ENCODE measurements at regions not wholly inside any gene's neighbourhood (a gene's known extent, or its start where the extent isn't known, plus 50 kb on each side); places are given as distances from the start of the nearest gene placed in this dataset.
A peak's percentile ranks its signal among the peaks of the same experiment; 100 is the strongest.

DNA sequence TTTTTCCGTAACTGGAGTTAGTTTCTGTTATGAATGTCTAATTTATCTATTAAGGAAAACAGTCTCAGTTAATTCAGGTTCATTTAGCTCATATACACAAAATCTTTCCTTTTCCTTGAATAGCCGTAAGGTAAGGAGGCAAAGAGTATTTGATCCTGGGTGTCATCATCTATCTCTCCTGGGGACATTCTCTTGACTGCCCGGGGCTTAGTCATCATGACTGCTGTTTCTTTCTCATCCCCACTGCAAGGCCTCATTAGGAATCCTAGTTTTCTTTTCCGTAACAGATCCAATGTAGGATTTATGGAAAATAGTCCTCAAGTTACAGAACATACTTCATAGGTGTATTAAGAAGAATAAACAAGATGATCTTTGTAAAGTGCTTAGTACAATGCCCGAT, 134.9 kb upstream of the CHD1 start:
- TF ChIP-seq ZFX (IDR thresholded peaks at IDR 0.05): no peak
- TF ChIP-seq, protein P1, sequence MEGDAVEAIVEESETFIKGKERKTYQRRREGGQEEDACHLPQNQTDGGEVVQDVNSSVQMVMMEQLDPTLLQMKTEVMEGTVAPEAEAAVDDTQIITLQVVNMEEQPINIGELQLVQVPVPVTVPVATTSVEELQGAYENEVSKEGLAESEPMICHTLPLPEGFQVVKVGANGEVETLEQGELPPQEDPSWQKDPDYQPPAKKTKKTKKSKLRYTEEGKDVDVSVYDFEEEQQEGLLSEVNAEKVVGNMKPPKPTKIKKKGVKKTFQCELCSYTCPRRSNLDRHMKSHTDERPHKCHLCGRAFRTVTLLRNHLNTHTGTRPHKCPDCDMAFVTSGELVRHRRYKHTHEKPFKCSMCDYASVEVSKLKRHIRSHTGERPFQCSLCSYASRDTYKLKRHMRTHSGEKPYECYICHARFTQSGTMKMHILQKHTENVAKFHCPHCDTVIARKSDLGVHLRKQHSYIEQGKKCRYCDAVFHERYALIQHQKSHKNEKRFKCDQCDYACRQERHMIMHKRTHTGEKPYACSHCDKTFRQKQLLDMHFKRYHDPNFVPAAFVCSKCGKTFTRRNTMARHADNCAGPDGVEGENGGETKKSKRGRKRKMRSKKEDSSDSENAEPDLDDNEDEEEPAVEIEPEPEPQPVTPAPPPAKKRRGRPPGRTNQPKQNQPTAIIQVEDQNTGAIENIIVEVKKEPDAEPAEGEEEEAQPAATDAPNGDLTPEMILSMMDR (conservative IDR thresholded peaks at IDR 0.05): no peak
- H3K27ac ChIP-seq: no peak overlapping the region

DNA sequence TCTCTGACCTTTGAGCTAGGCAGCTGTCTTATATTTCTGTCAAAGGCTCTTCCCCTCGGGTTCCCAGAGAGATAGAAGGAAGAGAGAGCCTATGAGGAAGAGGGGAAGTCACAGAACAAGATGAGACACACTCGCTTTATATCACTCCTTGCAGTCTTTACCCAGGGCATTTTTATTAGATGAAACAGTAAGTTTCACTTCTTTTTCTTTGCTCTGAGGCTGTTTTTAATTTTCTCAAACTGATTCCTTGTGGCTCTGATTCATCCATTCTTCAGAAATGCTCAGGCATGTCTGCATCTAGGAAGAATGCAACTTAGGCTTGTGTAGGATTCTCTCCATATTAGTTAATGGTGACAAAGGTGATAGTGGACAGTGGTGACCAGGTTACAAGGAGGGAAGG, 132.9 kb upstream of the CHD1 start:
- no peak overlapping the region for H3K27ac ChIP-seq
- TF ChIP-seq, protein P1 (conservative IDR thresholded peaks at IDR 0.05): no peak
- no peak for TF ChIP-seq ZFX (IDR thresholded peaks at IDR 0.05)

DNA sequence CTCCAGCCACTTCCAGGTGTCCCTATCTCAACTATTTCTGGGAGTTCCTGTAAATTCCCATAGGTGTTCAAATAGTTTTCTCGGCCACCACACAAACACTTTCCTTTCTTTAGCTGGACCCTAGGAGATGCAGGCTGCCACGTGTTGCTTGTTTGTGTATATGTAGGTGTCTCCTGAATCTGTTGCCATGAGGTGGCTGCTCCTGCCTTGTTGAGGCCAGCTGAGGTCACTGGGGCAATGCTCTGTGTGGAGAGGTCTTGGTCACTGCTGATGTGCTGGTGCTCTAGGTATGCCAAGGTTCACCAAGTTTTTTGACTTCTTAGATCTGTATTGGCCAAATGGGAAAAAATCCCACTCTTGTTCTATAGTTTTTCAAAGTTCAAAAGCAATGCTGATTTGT, 132.5 kb upstream of the CHD1 start:
- TF ChIP-seq, protein P1 (conservative IDR thresholded peaks at IDR 0.05): no peak
- no peak for TF ChIP-seq ZFX (IDR thresholded peaks at IDR 0.05)
- no peak overlapping the region for H3K27ac ChIP-seq

DNA sequence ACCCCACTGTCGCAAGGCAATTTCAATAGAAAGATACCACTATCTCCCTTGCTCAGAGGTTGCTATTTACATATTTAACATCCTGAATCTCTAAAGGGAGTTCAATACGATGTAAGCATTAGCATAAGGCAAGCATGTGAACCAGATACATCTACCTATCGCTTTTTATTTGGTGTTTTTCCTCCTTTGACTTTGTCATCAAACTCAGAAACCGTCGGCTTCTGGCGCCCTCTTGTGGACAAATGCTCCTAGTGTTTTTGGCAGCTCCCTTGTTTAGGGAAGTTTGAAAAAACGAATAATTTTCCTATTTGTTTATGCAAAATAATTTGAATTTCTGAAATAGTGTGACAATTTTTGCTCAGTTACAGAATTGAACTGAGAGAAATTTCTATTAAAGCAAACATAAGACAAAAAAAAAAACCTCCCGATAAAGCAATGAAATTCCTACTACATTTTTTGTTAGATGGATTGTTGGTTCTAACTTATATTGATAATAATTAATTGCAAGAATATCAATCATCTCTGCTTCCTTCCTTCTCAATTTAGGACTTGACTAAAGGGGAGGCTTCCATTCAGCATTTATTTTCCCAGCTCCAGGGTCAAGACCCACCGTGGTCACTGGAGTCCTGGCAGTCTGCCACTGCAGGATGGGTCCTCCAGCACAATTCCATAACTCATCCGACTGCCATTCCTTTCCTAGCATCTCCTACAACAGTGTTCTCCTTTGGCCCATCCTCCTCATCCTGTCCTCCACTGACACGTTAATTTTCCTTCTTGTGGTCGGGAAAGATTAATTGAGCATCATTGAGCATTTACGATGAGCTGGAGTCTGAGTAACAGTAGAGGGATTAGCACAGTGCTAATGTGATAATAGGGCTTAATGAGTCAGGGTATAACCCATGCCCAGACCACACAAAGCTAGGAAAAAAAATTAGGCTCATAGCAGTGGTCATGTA, 131.8 kb upstream of the CHD1 start:
- no peak overlapping the region for H3K27ac ChIP-seq
- TF ChIP-seq, protein P1 (conservative IDR thresholded peaks at IDR 0.05): peak; percentile 94
- TF ChIP-seq ZFX (IDR thresholded peaks at IDR 0.05): no peak

DNA sequence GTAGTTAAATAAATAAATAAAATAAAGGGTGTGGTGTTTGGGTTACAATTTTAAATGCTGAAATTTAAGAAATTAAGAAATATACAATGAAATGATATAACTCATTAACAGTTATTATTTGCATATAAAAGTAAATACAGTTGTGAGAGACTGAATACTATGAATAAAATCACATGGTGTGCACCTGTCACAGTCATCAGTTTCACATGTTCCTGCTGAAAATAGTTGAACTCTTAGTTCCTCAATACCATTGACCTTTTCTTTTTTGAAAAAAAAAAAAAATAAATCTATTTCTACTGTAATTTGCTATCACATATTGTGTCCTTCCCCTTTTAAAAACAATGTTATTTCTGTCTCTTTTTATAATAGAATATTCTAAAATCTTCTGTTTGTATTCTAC, 130.9 kb upstream of the CHD1 start:
- no peak overlapping the region for H3K27ac ChIP-seq

DNA sequence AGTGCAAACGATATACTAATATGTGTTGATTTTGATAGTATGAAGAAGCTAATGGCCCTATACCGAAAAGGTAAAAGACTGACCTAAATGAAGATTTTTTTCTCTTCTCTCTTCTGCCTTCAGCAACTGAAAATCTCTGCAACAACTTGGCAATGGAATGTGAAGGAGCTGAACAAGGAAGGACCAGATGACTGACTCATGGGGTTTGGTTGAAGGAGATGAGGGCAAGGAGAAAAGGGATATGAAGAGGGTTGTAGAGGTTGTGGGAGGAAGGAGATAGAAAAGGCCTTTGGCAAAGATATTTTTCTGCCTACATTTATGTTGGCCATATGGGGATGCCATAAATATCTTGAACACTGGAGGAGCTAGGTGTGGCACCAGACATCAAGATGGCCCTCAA, 129.7 kb upstream of the CHD1 start:
- H3K27ac ChIP-seq: no peak overlapping the region
- no peak for TF ChIP-seq ZFX (IDR thresholded peaks at IDR 0.05)
- TF ChIP-seq, protein P1 (conservative IDR thresholded peaks at IDR 0.05): no peak

More for the DNA sequence above, 130.9 kb upstream of the CHD1 start:
- TF ChIP-seq, protein P1 (conservative IDR thresholded peaks at IDR 0.05): no peak
- no peak for TF ChIP-seq ZFX (IDR thresholded peaks at IDR 0.05)

DNA sequence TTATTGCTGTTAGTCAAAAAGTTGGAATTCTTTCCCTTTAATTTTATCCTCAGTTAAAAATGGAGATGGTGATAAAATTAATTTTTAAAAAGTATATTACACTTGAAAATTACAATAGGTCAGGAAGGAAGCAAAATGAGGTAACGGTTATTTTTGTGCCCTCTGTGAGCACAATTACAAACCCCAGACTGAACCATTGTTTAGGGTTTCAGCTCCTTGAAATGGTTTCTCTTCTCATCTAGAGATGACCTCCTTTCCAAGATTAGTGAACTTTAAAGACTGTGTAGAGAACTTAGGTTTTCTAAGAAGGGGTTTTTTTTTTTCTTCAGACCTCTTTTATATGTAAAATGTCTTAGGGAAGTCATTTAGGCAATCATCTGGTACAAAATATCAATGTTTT, 126.2 kb upstream of the CHD1 start:
- TF ChIP-seq, protein P1 (conservative IDR thresholded peaks at IDR 0.05): no peak
- no peak for TF ChIP-seq ZFX (IDR thresholded peaks at IDR 0.05)
- H3K27ac ChIP-seq: no peak overlapping the region

All from C4-2B (cell line).